ENCODE measurements at regions not wholly inside any gene's neighbourhood (a gene's known extent, or its start where the extent isn't known, plus 50 kb on each side); places are given as distances from the start of the nearest gene placed in this dataset.

DNA sequence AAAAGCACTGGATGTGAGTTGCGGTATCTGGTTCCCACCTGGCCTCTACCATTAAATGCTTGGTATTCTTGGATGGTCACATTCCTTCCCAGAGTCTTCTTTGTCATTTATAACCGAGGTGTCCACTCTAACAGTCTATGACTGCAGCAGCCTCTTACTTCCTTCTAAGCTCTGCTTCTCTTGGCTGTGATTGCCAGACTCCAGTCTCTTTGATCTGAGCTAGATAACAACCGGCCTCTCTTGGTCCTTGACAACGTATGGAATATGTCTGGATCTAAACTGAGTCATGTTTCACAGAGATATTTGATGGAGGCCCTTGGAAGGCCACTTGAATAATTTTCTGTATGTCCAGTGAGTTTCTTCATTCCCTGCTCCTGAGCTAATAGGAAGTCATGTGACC lies 141.6 kb upstream of the TENM4 start:
- TF ChIP-seq, protein P1, sequence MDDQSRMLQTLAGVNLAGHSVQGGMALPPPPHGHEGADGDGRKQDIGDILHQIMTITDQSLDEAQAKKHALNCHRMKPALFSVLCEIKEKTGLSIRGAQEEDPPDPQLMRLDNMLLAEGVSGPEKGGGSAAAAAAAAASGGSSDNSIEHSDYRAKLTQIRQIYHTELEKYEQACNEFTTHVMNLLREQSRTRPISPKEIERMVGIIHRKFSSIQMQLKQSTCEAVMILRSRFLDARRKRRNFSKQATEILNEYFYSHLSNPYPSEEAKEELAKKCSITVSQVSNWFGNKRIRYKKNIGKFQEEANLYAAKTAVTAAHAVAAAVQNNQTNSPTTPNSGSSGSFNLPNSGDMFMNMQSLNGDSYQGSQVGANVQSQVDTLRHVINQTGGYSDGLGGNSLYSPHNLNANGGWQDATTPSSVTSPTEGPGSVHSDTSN (IDR thresholded peaks at IDR 0.05; ENCODE audit: insufficient replicate concordance, low read depth, low read length) = no peak
- no peak for TF ChIP-seq EZH2 (IDR thresholded peaks at IDR 0.05; ENCODE audit: borderline replicate concordance, control insufficient read depth, low read depth, low read length)
- no peak for TF ChIP-seq KDM1A (IDR thresholded peaks at IDR 0.05; ENCODE audit: borderline replicate concordance)
